Left renal cortex interstitium (tissue), 4 donors: ENCODE measurements at regions not wholly inside any gene's neighbourhood (a gene's known extent, or its start where the extent isn't known, plus 50 kb on each side); places are given as distances from the start of the nearest gene placed in this dataset.
"Not testable (repeated sequence)": the region's sequence is repeated elsewhere in the genome, so short reads cannot be mapped to it uniquely, and the experiment has no call there.

Source experiments
- DNase-seq, 4 donors: peaks; one replicate each; pipeline ENCODE4 v3.0.0-alpha.2; 2013; ENCODE audit warnings: low read depth in 4 of 4, low spot score in 2 of 4, missing footprints in 1 of 4

GRCh38 chr5:26427281-26427680 is 611.1 kb downstream of the CDH9 start:
- DNase-seq = no peak

DNA sequence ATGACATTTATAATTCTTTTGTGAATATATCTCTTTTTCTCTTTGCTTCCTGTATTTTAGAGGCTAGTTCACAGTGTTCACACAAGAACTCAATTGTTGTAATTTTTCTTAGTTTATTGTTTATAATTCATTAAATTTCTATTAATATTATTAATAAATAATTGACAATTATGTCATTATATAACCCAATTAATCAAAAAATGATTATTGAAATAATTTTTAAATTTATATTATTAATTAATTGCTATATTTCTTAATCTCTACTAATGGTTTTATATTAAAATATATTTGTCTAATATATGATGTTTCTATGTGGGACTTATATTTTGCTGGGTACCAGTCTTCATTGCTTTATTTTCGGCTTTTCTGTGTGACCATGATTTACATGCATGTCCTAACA is 618.4 kb downstream of the CDH9 start:
- no peak for DNase-seq

DNA sequence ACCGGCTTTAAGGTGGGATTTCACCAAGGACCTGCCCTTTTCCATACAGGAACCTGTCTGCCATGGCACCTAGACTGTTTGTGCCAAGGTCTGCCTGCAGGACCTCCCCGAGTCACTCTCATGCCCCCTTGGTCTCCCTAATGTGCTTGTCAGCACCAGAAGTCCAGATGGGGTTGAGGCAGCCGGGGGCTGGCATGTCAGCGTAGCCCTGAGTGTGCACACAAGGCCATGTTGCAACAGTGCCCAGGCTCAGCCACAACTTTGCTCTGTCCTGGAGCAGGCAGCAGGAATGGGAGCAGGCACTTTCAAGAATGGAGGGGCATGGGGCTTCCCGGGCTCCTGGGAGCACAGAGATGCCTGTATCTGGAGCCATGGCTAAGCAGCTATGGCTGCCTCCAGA is 621.5 kb downstream of the CDH9 start:
- DNase-seq = no peak

GRCh38 chr5:26415987-26416779 is 622.2 kb downstream of the CDH9 start:
- DNase-seq = no peak

GRCh38 chr5:26390608-26391007 is 647.8 kb downstream of the CDH9 start:
- DNase-seq = no peak

DNA sequence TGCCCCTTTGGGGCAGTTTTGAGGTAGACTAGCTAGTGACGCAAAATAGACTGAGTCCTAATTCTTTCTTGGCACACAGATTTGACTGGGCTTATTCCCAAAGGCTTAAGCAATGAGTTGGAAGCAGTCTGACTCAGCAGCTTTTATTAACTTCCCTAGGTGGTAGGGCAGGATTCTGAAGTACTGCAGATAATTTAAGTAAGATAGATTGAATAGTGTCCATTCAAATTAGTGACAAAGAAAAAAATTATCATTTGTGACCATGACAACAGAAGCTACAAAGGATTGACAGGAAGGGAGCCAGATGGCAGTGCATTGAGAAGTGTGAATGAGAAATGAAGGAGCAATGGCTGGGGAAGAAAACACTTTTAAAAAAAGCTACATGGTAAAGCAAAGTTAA is 649.4 kb downstream of the CDH9 start:
- no peak for DNase-seq

GRCh38 chr5:26386532-26386931 is 651.9 kb downstream of the CDH9 start:
- DNase-seq = no peak

DNA sequence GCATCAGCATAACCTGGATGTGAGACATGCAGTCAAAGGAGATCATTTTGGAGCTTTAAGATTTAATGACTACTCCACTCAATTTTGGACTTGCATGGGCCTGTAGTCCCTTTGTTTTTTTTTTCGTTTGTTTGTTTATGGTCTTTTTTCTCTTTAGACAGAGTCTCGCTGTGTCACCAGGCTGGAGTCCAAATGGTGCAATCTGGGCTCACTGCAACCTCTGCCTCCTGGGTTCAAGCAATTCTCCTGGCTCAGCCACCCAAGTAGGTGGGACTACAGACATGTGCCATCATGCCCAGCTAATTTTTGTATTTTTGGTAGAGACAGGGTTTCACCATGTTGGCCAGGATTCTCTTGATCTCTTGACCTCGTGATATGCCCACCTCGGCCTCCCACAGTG is 673.8 kb downstream of the CDH9 start:
- DNase-seq = not testable (repeated sequence)

DNA sequence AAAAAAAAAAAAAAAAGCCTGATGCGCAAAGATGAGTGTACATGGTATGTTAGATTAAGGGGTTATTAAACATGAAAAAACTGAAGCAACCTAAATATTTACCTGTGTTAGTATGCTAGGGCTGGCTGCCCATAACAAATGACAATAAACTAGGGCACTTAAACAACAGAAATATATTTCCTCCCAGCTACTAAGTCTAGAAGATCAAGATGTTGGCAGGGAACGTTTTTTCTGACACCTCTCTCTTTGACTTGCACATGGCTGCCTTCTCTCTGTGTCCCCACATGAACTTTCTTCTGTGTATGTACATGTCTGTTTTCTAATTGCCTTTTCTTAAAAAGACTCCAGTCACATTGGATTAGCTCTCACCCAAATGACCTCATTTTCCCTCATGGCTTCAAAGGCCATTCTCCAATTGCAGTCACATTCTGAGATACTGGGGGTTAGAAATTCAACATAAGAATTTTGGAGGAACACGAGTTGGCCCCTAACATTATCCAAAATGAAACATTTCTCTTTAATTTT is 694.5 kb downstream of the CDH9 start:
- DNase-seq = no peak

DNA sequence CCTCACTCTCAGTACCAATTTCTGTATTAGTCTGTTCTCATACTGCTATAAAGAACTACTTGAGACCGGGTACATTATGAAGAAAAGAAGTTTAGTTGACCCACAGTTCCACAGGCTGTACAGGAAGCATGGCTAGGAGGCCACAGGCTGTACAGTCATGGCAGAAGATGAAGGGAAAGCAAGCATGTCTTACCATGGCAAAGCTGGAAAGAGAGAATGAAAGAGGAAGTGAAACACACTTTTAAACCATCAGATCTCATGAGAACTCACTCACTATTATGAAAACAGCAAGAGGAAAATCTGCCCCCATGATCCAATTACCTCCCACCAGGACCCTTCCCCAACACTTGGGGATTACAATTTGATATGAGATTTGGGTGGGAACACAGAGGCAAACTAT is 698.8 kb downstream of the CDH9 start:
- DNase-seq = no peak

- peak in 1 of 4 donors; percentile 6 for DNase-seq
These were observed 708.7 kb downstream of the CDH9 start for GRCh38 chr5:26329562-26330189.

DNA sequence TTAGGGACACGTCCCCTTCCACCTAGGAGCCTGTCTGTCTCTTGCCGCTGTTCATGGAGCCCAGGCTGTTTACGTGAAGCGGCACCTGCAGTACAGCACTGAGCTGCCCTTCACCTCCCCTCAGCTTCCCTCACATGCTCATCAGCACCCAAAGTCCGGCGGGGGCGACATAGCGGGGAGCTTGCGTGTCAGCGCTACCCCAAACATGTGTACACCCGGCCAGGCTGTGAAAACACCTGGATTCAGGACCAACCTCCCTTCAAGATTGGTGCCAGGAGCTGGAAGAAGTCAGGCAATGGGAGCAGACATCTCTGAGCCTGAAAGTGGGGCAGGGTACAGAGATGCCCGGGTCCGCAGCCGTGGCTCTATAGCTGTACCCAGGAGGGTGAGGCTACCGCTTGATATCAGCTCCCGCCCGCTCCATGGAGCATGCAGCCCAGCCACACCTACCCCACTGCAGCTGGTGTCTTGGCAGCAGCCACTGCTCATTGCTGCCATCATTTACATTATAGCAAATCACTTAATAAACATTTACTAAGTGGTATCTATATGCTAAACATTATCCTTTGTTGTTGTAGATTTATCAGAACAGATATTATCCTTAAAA is 712.1 kb downstream of the CDH9 start:
- no peak for DNase-seq

DNA sequence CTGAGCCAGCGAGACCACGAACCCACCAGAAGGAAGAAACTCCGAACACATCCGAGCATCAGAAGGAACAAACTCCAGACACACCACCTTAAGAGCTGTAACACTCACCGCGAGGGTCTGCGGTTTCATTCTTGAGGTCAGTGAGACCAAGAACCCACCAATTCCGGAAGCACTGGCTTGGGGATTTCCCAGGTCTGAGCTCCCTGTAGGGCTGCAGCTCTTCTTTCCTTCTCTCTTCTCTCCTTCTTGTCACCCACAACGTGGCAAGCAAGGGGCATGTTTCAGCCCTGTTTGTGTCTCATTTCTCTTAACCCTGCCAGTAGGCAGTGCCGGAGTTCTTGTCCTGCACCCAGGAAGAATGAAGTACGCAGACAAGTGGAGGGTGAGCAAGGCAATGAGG is 713.0 kb downstream of the CDH9 start:
- not testable (repeated sequence) for DNase-seq

- DNase-seq = not testable (repeated sequence)
These were observed 714.0 kb downstream of the CDH9 start for GRCh38 chr5:26324273-26324895.

DNA sequence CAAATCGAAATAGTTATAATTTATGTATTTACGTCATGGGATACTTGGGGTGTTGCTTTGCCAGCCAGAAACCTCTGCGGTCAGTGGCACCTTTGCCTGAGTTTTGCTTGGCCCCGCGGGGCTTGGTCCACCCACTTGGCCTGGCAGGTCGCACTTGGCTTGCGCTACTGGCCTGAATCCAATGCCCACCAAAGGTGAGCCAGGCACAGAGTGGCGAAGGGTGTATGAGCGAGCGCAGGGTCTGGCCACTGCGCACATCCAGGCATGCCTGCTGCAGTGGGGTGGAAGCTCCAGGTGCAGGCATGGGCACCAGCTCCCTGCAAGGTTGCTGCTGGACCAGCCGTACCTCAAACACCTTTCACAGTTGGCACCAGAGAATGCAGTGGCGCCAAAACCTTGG is 714.6 kb downstream of the CDH9 start:
- no peak for DNase-seq

GRCh38 chr5:26321278-26321677 is 717.1 kb downstream of the CDH9 start:
- DNase-seq = no peak

DNA sequence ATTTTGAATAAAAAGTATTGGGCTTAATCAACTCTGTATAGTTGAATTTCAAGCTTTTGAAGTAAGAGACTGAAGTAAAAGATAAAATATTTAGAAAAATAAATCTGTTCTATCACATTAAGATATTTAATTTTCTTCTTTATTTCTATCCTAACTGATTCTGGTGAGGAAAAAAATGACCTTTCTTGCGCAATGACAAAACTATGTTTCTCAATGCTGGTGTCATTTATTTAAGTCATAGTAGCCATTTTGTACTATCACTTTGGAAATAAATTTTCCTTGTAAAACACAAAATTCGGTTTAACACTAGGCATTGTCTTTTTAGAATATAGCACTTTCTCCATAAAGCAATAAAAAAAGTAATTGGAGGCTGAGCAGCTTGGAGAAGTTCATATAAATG is 728.0 kb downstream of the CDH9 start:
- no peak for DNase-seq

DNA sequence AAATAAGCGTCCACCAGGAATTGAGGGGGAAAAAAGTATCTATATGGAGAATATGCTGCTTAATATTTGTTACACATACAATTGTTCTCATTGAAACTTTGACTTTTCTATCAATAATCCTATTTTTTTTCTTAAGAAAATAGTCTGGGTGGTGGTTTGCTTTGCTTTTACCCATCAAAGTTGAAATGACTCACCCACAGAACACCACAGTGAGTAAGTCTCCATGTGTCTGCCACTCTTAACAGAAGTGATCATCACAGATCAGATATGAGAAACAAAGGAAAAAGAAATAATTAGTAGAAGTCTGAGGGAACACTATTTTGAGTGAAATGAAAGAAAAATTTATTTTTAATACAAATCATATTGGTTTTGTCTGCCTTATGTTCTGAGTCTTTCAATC is 742.8 kb downstream of the CDH9 start:
- no peak for DNase-seq

GRCh38 chr5:26282190-26282589 is 756.2 kb downstream of the CDH9 start:
- DNase-seq = no peak

GRCh38 chr5:26278078-26278477 is 760.3 kb downstream of the CDH9 start:
- no peak for DNase-seq

DNA sequence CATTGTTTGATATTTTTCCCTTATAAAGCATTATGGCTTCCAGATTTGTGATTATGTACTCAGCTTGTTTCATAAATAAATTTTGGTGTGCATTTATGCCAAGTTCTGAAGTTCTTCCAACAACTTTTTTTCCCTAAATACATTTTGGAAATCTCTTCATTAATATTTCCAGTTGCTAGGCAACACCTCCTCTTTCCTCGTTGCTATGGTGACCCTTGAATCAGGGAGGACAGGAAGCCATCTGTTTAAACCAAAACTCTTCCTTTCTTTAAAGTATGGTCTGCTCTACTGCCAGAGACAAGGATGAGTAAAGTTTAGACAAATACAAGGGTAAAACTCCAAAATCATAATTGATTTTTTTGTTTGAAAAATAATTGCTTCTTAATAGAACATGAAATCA is 779.3 kb downstream of the CDH9 start:
- no peak for DNase-seq
